ENCODE measurements at regions not wholly inside any gene's neighbourhood (a gene's known extent, or its start where the extent isn't known, plus 50 kb on each side); places are given as distances from the start of the nearest gene placed in this dataset.
"Not testable (repeated sequence)": the region's sequence is repeated elsewhere in the genome, so short reads cannot be mapped to it uniquely, and the experiment has no call there.

DNA sequence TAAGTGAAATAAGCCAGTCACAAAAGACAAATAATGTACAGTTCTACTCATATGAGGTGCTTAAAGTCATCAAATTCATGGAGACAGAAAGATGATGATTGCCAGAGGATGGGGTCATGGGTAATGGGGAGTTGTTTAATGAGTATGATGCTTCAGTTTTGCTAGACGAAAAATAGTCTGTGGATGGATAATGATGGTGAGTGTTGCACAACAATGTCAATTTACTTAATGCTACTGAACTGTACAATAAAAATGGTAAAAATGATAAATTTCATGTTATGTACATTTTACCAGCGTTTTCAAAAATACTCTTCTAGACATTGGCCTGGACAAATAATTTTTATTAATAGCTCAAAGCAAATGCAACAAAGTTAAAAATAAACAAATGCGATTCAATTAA lies 118.5 kb upstream of the KYNU start:
- DNase-seq = no peak

DNA sequence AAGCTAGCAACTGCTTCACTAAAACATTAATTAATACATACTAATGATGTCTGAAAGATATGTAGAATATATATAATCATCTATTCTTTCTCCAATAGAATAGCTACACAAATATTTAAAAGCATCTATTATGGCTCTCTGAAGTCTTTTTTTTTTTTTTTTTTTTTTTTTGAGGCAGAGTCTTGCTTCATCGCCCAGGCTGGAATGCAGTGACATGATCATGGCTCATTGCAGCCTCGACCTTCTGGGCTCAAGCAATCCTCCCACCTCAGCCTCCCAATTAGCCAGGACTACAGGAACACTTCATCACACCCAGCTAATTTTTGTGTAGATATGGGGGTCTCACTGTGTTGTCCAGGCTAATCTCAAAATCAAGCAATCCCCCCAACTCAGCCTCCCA lies 120.4 kb upstream of the KYNU start:
- no peak for DNase-seq

DNA sequence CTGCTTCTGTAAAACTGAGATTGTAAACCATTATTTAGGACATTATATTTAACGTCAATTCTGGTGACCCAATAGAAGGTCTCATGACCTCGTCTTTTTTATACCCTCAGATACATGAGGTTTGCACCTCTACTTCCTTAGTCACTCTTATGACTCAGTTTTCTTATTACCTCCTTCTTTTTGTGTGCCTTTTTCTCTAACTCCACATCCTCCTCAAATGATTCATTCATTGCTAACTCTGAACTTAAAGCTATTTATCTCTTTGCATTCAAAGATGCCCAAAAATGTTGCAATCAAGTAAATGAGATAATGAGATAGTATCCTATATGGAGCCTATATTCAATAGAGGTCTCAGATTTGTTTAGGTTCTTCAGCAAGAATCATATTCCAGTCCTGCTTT lies 121.0 kb upstream of the KYNU start:
- no peak for DNase-seq

DNA sequence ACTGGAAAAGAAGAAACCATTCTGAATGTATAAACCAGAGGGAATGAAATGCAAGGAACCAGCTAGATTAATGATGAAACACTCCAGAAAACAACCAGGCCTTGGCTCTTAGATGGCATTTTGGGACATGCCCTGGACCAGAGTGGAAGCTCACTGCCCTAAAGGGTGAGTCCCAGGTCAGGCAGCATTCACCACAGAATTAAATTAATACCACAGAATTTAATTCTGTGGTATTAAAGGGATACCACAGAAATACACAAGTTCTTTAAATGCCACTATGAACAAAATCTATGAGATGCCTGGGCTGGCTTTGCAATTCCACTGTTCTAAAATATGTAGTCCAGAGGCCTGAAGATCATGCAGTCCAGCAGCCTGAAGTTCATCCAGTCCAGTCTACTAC lies 122.3 kb upstream of the KYNU start:
- no peak for DNase-seq

DNA sequence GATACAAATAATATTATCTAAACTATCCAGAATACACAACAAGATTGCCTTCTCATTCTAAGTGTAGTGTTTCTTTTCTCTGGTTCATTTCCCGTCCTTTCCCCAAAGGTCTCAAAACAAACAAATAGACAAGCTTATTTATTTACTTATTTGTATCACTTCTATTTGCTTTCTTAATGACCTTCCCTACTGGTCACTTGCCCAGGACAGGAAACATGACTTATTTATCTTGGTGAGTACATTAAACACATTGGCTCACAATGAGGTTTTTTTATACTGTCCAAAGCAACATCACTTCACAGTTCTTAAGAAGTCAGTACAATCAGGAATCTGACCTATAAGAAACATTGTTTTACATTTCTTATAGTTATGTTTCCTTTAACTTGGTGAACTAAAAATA lies 123.3 kb upstream of the KYNU start:
- DNase-seq = no peak

DNA sequence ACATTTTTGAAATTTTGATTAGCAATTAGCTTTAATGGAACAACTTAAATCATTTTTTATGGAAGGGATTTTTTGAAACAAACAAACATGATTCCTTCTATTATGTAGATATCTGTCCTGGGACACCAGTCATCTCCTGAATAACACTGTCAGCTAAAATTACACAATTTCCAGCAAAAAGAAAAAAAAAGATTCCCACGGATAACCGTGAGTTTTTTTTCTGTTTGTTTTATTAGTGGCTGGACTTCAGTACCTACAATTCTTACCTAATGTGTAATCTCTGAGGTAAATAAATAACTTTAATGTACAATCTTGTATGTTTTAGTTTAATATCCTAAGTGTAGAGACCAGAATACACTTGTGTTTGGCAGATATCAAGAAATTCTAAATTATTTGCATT lies 126.6 kb upstream of the KYNU start:
- no peak for DNase-seq

DNA sequence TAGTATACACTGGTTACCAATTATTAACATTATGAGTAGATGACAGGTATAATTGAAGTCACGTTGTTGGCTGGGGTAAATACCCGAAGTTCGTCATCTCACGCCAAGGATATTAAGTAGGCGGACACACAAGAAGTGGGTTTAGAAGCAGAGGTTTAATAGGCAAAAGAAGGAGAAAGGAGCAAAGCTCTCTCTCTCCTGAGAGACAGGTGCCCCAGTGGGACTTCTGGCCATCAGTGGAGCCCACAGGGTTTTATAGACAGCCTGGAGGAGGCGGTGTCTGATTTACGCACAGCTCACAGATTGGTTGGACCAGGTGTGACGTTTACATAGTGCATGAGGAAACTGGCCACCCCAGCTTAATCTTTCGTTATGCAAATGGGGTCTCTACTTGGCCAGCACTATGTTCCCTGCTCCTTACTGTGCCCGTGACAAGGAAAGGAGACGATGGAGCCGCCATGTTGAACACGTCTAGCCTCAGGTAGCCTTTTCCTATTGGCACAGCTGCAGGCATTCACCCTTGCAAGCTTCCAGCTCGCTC lies 128.8 kb upstream of the KYNU start:
- no peak for DNase-seq

DNA sequence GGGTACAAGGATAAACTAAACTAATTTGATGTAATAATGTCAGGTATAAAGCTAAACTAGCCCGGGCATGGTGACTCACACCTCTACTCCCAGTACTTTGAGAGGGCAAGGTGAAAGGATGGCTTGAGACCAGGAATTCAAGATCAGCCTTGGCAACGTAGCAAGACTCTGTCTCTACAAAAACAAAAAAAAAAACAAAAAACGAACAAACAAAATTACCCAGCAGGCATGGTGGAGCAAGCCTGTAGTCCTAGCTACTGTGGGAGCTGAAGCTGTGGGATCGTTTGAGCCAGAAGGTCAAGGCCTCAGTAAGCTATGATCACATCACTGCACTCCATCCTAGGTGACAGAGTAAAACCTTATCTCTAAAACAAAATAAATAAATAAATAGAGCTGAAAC lies 131.8 kb upstream of the KYNU start:
- DNase-seq = no peak

DNA sequence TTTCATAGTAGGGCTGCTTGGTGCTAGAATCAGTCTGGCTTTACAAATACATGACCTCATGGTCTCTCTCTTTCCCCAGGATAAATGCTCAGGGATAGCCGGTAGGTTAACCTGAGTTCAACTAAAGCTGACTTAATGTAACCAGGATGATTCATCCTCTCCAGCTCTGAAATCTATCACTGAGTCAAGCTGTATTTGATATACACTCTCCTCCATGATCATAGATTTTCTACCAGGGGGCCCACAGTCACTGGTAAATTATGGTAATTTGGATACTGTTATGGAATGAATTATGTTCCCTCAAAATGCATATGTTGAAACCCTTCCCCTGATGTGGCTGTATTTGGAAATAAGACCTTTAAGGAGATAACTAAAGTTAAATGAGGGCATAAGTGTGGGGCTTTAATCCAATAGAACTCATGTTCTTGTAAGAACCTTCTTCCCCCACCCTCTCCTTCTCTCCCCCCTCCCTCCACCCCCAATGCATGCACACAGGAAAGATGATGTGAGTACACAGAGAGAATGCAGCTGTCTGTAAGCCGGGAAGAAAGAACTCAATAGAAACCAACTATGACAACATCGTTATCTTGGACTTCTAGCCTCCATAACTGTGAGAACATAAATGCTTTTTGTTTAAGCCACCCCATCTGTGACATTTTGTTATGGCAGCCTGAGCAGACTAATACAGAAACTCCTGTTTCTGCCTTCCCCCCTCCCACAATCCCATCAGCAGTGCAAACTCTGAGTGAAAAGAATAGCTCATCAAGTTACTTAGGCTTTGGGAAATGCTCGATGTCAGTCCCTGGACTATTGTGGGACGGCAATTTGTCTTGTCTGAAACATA lies 134.9 kb upstream of the KYNU start:
- DNase-seq = peak in 9 of 56 donors; percentile 3 to 16 (median 9)

DNA sequence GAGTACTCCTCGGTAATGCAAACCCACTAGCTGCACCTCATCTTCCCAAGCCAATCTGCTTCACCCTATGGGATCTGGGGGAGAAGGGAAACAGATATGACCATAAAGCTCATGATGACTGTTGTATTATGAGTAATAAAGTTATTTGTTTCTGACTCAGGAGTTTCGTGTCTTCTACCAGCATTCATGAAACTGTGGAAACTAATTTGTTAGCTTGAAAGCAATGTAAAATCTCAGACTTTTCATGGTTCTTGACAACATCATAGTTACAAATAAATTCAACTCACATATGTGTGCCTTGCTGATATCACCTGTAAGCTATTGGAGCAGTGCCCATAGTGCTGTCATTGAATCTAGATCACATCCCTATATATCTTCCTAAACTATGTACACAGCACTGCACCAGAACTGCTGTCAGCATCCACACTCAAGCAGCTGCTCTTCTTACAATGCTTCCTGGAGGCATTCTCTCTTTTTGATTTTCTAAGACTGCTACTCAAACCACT lies 135.6 kb upstream of the KYNU start:
- DNase-seq = no peak

DNA sequence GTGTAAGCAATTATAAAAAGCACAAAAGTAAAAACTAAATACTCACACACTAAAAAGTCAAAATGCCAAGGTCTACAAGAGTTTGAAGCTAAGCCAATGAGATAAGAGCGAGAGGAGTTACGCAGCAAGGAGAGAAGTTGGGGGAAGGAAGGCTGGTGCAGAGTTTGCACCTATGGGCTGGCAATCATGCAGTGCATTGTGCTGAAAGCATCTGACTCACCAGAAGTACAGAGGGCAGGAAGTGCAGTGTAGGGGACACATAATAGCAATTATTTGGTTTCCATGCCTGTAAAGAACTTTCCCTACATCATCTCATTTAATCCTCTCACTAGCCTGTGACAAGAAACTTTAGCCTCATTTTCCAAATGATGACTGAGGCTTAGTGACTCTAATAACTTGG lies 142.7 kb upstream of the KYNU start:
- DNase-seq = no peak

DNA sequence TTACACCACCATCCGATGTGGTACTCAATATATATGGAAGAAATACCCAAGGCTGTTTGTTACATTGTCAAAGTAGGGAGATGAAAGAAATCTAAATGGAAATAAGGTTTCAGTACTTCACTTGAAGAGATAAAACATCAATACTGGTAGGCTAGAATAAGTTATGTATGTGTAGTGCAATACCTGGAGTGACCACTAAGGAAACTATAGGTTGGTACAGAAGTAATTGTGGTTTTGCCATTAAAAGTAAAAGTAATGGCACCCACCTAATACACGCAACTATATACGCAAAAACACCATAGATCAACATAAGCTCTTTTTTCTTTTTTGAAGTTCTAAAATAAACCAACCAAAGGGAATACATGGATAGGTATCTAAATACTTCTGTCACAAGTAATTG lies 143.2 kb upstream of the KYNU start:
- DNase-seq = no peak

DNA sequence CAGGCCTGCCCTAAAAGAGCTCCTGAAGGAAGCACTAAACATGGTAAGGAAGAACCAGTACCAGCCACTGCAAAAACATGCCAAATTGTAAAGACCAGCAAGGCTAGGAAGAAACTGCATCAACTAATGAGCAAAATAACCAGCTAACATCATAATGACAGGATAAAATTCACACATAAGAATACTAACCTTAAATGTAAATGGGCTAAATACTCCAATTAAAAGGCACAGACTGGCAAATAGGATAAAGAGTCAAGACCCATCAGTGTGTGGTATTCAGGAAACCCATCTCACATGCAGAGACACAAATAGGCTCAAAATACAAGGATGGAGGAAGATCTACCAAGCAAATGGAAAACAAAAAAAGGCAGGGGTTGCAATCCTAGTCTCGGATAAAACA lies 147.7 kb upstream of the KYNU start:
- not testable (repeated sequence) for DNase-seq

DNA sequence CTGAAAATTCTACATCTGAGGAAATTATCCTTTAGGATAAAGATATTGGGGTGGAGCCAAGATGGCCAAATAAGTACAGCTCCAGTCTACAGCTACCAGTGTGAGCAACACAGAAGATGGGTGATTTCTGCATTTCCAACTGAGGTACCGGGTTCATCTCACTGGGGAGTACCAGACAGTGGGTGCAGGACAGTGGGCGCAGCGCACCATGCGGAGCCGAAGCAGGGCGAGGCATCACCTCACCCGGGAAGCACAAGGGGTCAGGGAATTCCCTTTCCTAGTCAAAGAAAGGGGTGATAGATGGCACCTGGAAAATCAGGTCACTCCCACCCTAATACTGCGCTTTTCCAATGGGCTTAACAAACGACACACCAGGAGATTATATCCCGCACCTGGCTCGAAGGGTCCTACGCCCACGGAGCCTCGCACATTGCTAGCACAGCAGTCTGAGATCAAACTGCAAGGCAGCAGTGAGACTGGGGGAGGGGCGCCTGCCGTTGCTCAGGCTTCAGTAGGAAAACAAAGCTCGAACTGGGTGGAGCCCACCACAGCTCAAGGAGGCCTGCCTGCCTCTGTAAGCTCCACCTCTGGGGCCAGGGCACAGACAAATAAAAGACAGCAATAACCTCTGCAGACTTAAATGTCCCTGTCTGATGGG lies 149.5 kb upstream of the KYNU start:
- DNase-seq = not testable (repeated sequence)

DNA sequence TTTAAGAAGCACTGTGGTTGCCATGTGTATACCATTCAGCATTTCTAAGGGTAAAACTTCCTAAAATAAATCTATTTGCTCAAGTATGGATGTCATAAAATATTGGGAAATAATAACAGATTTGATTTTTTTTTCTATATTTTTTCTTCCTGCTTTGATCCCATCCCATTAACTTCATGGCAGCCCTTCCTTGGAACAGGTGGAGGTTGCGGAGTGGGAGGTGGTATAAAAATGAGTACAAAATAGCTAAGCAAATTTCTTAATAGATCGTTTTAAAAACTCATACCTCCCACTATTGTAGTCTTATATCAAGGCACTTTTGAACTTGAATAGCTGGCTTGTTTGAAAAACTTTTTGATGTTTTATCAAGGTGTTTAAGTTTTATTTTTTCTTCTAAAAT lies 152.1 kb upstream of the KYNU start:
- peak in 7 of 56 donors; percentile 4 to 37 (median 11) for DNase-seq

DNA sequence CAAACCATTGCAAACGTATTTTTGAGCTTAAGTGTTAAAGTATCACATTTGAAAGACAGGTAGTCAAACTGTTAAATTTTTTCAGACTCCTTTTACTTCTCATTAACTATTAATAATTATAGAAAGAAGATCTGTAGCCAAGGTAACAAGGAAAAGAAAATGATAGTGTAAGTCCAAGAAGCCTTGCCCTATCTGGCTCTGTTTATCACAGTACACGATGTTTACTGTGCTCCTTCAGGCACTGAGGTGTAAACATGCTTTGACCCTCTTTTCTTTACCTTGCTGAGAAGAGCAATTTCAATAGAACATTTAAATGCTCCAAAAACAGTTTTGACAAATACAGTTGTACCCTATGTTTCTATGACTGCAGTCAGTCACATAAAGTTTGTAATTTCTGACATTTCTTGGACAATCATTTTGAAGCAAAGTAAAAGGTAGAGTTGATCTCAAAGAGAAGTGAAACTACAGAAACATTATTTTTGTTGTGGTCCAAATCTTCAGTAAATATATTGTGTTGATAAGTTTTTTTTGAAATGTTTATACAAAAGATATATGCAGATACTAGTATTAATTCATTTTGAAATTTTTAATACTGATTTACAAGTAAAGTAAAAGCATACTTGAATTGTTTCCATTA lies 152.6 kb upstream of the KYNU start:
- no peak for DNase-seq

DNA sequence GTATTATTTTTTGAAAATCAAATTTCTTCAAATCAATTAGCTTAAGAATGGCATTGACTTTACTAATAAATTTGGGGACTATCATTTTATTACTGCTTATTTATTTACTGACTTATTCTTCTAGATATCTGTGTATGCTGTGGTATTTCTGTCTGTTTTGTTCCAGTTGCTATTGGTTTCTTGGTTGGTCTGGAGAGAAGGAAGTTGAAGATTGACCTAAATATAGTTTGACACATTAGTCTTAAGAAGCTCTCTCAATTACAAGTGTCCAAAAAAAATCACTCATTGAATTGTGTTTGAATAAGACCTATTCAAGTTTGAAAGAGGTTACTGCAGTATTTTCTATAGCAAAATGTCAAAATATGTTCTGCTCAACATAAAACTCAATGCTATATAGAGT lies 153.3 kb upstream of the KYNU start:
- DNase-seq = no peak

DNA sequence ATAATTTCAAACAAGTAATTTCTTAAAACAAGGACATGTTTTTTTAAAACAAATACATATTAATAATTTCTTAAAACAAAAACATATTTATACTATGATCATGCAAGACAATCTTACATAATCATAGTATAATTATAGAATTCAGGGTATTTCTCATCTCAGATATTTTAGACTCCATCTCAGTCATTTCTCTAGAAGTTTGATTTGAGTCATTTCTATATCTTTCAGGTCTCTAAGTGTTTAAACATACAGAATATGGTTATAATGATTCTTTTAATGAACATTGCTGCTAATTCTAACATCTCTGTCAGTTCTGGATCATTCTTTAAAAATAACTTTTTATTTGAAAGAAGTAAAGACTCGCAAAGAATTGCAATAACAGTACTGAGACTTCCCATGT lies 154.2 kb upstream of the KYNU start:
- DNase-seq = no peak

DNA sequence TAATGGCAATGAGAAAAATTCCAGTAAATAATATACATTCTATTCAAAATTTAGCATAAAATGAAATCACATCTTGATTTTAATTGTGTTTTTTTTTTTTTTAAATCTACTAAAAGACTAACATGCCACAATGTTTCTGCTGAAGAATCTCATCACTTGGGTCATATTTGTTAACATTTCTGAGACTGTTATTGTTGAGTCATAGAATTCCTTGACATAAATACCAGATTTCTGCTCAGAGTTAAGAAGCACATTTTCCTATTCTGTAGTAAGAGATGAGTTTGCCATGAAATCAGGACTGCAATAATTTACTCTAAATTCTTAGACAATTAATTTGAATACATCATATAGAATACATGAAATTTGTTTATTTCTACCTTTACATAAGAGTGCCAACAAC lies 154.9 kb upstream of the KYNU start:
- DNase-seq = no peak

DNA sequence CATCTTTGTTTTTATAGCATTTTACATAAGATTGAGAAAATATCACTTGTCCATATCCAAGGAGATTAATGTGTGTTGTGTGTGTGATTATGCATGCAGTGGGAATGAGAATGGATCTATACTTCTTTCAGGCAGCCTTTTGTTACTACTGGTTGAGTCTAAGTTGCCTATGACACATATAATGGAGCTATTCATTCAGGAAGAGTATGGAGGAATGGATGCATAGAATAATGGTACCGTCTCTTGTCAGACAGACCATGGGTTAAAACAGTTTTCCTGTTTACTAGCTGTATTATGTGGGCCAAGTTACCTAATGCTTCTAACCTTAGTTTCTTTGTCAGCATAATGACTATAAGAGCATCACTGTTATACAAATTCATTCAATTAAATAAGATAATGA lies 155.4 kb upstream of the KYNU start:
- no peak for DNase-seq

DNA sequence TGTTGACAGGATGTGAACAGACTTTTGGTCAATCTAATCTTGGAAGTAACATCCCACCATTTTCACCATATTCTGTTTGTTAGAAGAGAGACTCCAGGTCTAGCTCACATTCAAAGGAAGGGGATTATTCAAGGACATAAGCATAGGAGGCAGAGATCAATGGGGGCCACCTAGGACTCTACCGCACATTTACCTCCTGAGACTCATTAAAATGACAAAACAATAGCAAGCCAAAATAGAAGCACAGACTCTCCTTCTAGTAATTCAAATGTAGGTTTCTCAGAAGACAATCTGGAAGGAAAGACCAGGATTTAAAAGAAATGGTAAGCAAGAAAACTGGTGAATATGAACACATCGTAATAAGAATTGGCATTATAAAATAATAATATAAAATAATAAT lies 156.4 kb upstream of the KYNU start:
- no peak for DNase-seq

DNA sequence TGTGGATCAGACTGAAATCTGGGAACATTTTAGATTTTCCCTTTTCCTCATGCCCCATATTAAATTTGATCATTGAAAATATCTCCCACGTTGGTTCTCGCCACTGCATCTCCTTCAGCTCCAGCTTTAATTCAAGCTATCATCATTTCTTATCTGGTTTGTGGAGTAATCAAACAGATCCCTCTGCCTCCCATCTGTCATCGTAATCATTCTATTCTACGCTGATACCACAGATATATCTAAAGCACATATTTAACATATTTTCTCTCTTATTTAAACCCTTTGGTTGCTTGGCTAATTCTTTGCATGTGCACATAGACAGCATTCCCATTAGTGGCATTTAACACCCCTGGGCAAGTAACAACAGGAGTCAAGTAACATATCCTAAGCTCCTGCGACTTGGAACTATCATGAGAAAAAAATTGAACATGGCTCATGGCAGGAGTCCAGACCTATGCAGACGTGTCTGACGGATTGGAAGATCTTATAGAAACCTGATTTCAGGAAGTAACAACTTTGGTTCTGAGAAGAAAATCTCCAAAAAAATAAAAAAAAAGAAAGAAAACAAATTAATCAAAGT lies 158.8 kb upstream of the KYNU start:
- no peak for DNase-seq

Data from nucleus accumbens (tissue), 56 donors.